HG02852 (cell line): ENCODE measurements at regions not wholly inside any gene's neighbourhood (a gene's known extent, or its start where the extent isn't known, plus 50 kb on each side); places are given as distances from the start of the nearest gene placed in this dataset.

Source experiments
- ATAC-seq: cut with Tn5 transposase; IDR thresholded peaks from one replicate; pipeline ENCODE4 v1.9.1; 2021; ENCODE audit warnings: mild to moderate bottlenecking, moderate library complexity; ENCODE audit not compliant: unreplicated experiment

- no peak for ATAC-seq
These were observed 275.6 kb downstream of the ZNF621 start for GRCh38 chr3:40800343-40800742.

DNA sequence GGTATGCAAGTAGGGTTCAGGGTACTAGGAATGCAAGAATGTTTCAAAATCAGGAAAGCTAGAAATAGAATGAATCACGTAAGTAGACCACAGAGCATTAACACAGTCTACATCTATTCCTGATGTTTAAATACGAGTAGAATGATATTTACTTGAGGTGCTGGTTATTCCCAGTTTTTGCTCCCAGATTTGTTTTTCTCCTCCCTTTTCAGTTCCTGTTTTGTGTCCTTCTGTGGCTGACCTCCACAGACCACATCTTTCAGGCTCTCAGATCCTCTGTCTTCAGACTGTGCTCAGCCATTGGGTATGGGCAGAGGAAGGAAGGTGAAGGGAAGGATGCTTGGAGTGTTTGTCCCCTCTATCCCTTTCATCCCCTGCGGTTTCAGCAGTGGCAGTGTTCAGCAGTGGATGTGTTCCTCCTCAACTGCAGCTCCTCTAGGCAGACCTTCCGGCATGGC lies 276.6 kb downstream of the ZNF621 start:
- ATAC-seq, result no peak

DNA sequence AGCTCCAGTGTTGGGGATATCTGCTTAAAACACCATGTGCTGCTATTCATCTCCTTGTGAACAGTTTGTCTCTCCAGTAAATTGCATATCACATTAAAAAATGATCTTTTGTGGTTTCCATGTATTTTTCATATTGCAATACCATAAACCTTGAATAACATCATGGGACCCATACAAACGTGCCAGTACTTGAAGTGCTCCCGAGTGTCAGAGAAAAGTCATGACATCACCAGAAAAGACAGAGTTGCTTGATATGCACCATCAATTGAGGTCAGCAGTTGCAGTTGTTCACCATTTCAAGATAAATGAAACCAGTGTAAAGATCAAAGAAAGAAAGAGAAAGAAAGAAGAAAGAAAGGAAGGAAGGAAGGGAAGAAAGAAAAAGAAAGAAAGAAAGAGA lies 278.6 kb downstream of the ZNF621 start:
- ATAC-seq, result no peak

DNA sequence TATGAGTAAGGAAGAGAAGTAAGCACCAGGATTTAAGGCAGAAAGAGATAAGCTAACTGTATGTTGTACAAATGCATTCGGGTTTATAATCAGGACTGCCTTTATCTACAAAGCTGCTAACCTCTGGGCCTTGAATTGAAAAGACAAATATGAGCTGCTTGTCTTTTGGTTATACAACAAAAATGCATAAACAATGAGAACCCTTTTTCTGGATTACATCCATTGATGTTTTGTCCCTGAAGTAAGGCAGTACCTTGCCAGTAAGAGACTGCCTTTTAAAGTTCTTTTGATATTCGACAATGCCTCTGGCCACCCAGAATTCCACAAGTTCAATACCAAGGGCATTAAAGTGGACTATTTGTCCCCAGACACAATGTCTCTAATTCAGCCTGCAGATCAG lies 280.7 kb downstream of the ZNF621 start:
- ATAC-seq, result no peak

DNA sequence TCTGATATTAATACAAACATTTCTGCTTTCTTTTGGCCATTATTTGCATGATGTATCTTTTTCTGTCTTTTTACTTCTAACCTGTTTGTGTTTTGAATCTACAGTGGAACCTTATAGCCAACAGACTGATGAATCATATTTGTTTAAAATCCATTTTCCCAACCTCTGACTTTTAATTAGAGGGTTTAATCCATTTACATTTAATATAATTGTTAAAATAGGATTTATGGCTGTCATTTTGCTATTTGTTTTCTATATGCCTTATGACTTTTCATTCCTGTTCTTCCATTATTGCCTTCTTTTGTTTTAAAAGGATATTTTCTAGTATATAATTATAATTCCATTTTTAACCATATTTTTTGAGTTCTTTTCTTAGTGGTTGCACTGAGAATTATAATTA lies 286.1 kb downstream of the ZNF621 start:
- no peak for ATAC-seq

GRCh38 chr3:40817017-40817416 lies 292.3 kb downstream of the ZNF621 start:
- no peak for ATAC-seq

GRCh38 chr3:40821315-40821714 lies 296.6 kb downstream of the ZNF621 start:
- ATAC-seq, result no peak

DNA sequence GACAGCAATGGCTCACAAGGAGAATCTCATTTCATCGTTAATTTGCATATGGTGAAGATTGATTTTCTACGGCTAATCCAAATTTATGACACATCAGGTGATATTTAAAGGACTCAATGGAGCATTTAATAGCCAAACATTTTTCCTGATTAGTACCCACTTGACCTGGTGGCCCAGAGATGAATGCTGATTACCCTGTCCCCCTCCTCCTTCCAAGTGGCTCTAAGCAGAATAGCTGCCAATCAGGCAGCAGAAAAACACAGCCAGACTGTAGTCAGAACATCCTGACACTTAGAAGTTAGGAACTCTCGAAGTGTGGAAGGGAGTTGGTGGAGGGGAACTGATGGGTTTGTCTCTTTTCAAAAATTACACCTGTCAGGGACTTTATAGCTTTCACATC lies 302.5 kb downstream of the ZNF621 start:
- ATAC-seq, result no peak

GRCh38 chr3:40827942-40828688 lies 303.4 kb downstream of the ZNF621 start:
- ATAC-seq, result no peak

DNA sequence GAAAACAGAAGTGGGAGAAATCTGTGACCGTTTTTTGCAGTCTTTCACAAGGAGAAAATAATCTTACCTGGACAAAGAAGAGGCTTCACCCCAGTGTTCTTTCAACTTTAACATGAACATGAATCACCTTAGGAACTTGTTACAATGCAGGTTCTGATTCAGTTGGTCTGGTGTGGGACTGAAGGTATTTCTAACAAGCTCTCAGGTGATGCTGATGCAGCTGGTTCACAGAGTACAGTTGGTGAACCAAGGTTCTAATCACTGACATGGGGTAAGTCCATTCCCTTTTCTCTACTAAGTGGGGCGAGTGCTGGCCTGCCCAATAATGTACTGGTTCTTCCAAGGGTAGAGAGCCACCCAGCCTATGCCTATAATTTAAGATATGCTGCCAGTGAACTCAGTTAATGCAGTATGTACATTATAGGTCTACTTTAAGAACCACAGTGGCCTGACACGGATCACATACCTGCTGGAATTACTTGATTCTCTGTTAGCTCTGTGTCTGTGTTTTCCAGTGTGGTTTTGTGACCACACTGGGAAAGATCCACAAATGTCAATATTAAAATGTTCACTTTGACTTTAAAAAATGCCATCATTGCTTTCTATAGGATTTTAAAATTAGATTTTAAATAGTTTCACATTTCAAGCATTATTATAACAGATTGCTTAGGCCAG lies 304.1 kb downstream of the ZNF621 start:
- no peak for ATAC-seq

- no peak for ATAC-seq
These were observed 305.1 kb downstream of the ZNF621 start for GRCh38 chr3:40829876-40830275.

DNA sequence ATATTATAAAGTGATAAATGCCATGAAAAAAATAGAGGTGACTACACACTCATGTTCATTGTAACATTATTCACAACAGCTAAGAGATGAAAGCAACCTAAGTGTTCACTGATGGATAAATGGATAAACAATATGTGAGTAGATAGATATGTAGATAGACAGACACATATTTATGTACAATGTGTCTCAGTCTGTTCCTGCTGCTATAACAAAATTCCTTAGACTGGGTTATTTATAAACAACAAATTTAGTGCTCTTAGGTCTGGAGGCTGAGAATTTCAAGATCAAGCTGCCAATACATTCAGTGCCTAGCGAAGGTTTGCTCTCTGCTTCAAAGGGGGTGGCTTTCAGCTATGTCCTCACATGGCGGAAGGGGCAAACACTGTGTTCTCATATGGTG lies 312.5 kb downstream of the ZNF621 start:
- no peak for ATAC-seq

DNA sequence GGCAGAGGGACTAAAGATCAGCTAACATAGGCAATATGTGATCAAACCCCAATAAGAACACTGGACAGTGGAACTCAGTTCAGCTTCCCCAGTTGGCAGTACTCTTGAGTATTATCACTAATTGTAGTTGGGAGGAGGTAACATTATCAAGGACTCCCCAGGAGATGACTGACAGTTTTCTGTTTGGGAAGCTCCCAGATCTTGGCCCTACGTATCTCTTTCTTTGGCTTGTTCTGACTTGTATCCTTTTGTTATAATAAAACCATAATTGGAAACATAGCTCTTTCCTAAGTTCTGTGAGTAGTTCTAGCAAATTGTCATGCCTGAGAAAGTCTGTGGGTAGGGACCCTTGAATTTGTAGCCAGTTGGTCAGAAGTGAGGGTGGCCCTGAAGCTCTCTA lies 316.4 kb downstream of the ZNF621 start:
- no peak for ATAC-seq

DNA sequence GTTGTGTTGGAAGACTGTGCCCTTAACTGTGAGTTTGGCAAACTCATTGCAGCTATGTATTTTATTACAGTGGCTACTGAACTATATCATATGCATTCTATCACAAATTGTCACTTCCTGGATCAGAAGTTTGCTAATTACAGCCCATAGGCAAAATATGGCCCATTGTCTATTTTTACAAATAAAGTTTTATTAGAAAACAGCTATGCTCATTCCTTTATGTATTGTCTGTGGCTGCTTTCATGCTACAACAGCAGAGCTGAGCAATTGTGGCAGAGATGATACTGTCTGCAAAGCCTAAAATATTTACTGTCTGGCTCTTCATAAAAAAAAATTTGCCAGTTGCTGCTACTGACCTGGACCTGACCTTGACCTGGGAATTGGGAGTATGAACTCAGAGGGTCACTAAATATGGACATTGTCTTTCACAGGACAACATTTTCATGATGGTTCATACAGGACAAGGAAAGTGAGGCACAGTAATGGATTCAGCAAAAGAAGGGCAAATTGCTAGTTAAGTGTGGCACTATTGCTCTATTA lies 316.9 kb downstream of the ZNF621 start:
- ATAC-seq, result no peak

- no peak for ATAC-seq
These were observed 318.0 kb downstream of the ZNF621 start for GRCh38 chr3:40842714-40843113.

- no peak for ATAC-seq
These were observed 318.5 kb downstream of the ZNF621 start for GRCh38 chr3:40843208-40843624.

DNA sequence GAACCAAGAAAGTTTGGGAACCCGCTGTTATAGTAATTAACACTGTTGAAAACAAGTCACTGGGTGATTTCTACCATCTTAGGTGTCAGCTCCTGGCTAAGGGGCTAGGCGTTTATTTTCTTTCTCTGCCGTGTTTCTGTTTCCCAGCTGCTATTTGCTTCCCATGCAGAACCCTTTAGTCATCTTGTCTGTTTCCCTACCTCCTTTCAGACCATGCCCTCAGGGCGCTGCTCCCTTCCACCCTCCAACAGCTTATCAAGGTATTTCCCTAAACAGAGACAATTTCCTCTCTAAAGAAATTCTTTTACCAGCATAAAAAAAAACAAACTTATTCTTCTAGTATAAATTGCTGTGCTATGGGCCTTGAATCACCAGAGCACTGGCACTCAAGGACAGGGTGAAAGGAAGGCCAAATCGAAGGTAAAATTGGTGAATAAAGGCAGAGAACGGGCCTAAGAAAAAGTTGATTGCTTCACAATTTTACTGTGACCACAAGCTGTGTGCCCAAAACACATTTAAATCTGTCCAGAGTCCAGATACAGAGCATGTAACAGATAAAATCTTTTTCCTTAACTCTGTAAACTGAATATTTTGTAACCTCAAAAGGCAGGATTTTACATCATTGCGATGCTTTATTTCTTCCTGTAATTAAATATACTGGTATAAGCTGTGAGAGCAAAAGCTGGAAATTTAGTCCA lies 319.2 kb downstream of the ZNF621 start:
- no peak for ATAC-seq

DNA sequence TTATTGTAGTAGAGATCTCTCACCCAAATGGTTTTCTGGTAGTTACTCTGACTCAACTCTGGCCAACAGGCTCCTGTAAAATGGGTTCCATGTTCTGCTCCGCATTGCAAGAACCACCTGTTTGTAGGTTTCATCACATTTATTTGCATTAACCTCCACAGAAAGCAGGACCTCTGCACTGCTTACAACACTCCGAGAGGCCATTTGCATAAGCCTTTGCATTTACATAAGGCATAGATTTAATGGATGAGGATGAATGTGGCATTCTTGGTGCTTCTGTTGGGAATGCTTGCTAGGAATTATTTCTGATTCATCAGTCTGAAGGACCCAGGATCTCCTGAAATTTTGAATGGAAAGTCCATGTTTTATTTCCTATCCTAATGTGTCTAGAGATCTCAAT lies 320.1 kb downstream of the ZNF621 start:
- no peak for ATAC-seq

GRCh38 chr3:40845447-40845846 lies 320.7 kb downstream of the ZNF621 start:
- ATAC-seq, result no peak

GRCh38 chr3:40845916-40846315 lies 321.2 kb downstream of the ZNF621 start:
- no peak for ATAC-seq

- no peak for ATAC-seq
These were observed 321.7 kb downstream of the ZNF621 start for GRCh38 chr3:40846451-40846850.

GRCh38 chr3:40847551-40847992 lies 322.8 kb downstream of the ZNF621 start:
- ATAC-seq, result no peak
